NCI-H2196 treated with DMSO at 0.1 percent for 48 hours (cell line): ENCODE measurements at regions not wholly inside any gene's neighbourhood (a gene's known extent, or its start where the extent isn't known, plus 50 kb on each side); places are given as distances from the start of the nearest gene placed in this dataset.

ENCODE experiments used
- DNase-seq: peaks from one replicate; lab custom pipeline; 2025; ENCODE audit not compliant: unreplicated experiment; lab: John Stamatoyannopoulos, UW

- DNase-seq = no peak
Measured at GRCh38 chr2:221337957-221338685, 234.0 kb downstream of the EPHA4 start.

GRCh38 chr2:221342388-221342787 lies 229.7 kb downstream of the EPHA4 start:
- DNase-seq = no peak

- no peak for DNase-seq
Measured at GRCh38 chr2:221343524-221343923, 228.6 kb downstream of the EPHA4 start.

- DNase-seq = no peak
Measured at GRCh38 chr2:221345516-221345915, 226.6 kb downstream of the EPHA4 start.

- no peak for DNase-seq
Measured at GRCh38 chr2:221346411-221346810, 225.7 kb downstream of the EPHA4 start.

GRCh38 chr2:221347471-221347870 lies 224.6 kb downstream of the EPHA4 start:
- no peak for DNase-seq

- no peak for DNase-seq
Measured at GRCh38 chr2:221350616-221351015, 221.5 kb downstream of the EPHA4 start.

GRCh38 chr2:221353201-221353600 lies 218.9 kb downstream of the EPHA4 start:
- DNase-seq = no peak

- no peak for DNase-seq
Measured at GRCh38 chr2:221360312-221360711, 211.8 kb downstream of the EPHA4 start.

GRCh38 chr2:221360742-221361141 lies 211.4 kb downstream of the EPHA4 start:
- no peak for DNase-seq

- DNase-seq = no peak
Measured at GRCh38 chr2:221361633-221362032, 210.5 kb downstream of the EPHA4 start.

- no peak for DNase-seq
Measured at GRCh38 chr2:221364672-221365071, 207.4 kb downstream of the EPHA4 start.
